ENCODE measurements at regions not wholly inside any gene's neighbourhood (a gene's known extent, or its start where the extent isn't known, plus 50 kb on each side); places are given as distances from the start of the nearest gene placed in this dataset.
"Not testable (repeated sequence)": the region's sequence is repeated elsewhere in the genome, so short reads cannot be mapped to it uniquely, and the experiment has no call there.

GRCh38 chr6:139732451-139732850 is 358.0 kb upstream of the CITED2 start:
- FAIRE-seq (no peak), DNase-seq (ENCODE audit: low read depth) (peak; percentile 78)
- no peaks in the 10 kb centered on the region for H3K27me3 ChIP-seq (ENCODE audit: control insufficient read depth, insufficient read depth, low read length)
- no peaks in the 10 kb centered on the region for H3K36me3 ChIP-seq (ENCODE audit: control insufficient read depth, insufficient read depth, low read length)
- no peak overlapping the region for H3K4me3 ChIP-seq (ENCODE audit: low read depth, low read length)
- no peak for TF ChIP-seq CTCF (IDR thresholded peaks at IDR 0.05; ENCODE audit: insufficient read depth, low read length, severe bottlenecking)

GRCh38 chr6:139730340-139730974 is 356.0 kb upstream of the CITED2 start:
- no peak for TF ChIP-seq CTCF (IDR thresholded peaks at IDR 0.05; ENCODE audit: insufficient read depth, low read length, severe bottlenecking)
- no peak for FAIRE-seq
- H3K36me3 ChIP-seq (ENCODE audit: control insufficient read depth, insufficient read depth, low read length): no peaks in the 10 kb centered on the region
- no peak for DNase-seq (ENCODE audit: low read depth)
- no peak overlapping the region for H3K4me3 ChIP-seq (ENCODE audit: low read depth, low read length)
- H3K27me3 ChIP-seq (ENCODE audit: control insufficient read depth, insufficient read depth, low read length): no peaks in the 10 kb centered on the region

GRCh38 chr6:139728876-139729427 is 354.5 kb upstream of the CITED2 start:
- FAIRE-seq: no peak
- Histone ChIP-seq H3K4me3 (ENCODE audit: low read depth, low read length) (no peak overlapping the region), H3K27me3 (ENCODE audit: control insufficient read depth, insufficient read depth, low read length) (no peaks in the 10 kb centered on the region), H3K36me3 (ENCODE audit: control insufficient read depth, insufficient read depth, low read length) (no peaks in the 10 kb centered on the region)
- TF ChIP-seq CTCF (IDR thresholded peaks at IDR 0.05; ENCODE audit: insufficient read depth, low read length, severe bottlenecking): no peak
- DNase-seq (ENCODE audit: low read depth): no peak

GRCh38 chr6:139726272-139726671 is 351.8 kb upstream of the CITED2 start:
- not testable (repeated sequence) for FAIRE-seq; H3K4me3 ChIP-seq (ENCODE audit: low read depth, low read length); H3K36me3 ChIP-seq (ENCODE audit: control insufficient read depth, insufficient read depth, low read length); DNase-seq (ENCODE audit: low read depth); H3K27me3 ChIP-seq (ENCODE audit: control insufficient read depth, insufficient read depth, low read length)

- no peak for TF ChIP-seq CTCF (IDR thresholded peaks at IDR 0.05; ENCODE audit: insufficient read depth, low read length, severe bottlenecking)
- H3K27me3 ChIP-seq (ENCODE audit: control insufficient read depth, insufficient read depth, low read length): no peaks in the 10 kb centered on the region
- H3K4me3 ChIP-seq (ENCODE audit: low read depth, low read length): no peak overlapping the region
- no peaks in the 10 kb centered on the region for H3K36me3 ChIP-seq (ENCODE audit: control insufficient read depth, insufficient read depth, low read length)
- FAIRE-seq: no peak
- DNase-seq (ENCODE audit: low read depth): no peak
Measured at GRCh38 chr6:139722530-139722929, 348.1 kb upstream of the CITED2 start.

GRCh38 chr6:139721954-139722353 is 347.5 kb upstream of the CITED2 start:
- Histone ChIP-seq H3K36me3 (ENCODE audit: control insufficient read depth, insufficient read depth, low read length) (no peaks in the 10 kb centered on the region), H3K27me3 (ENCODE audit: control insufficient read depth, insufficient read depth, low read length) (no peaks in the 10 kb centered on the region), H3K4me3 (ENCODE audit: low read depth, low read length) (no peak overlapping the region)
- DNase-seq (ENCODE audit: low read depth) (no peak), FAIRE-seq (no peak)
- no peak for TF ChIP-seq CTCF (IDR thresholded peaks at IDR 0.05; ENCODE audit: insufficient read depth, low read length, severe bottlenecking)

All from bronchial epithelial cell (primary cell).